Mammary epithelial cell (primary cell): ENCODE measurements at regions not wholly inside any gene's neighbourhood (a gene's known extent, or its start where the extent isn't known, plus 50 kb on each side); places are given as distances from the start of the nearest gene placed in this dataset.

Experiments
- CTCF ChIP-seq, 2 donors: IDR thresholded peaks in 1 of 2; conservative IDR thresholded peaks in 1 of 2; 2 replicates each; pipeline ENCODE4 v1.5.1; 2011 to 2012; ENCODE audit warnings: inconsistent platforms in 2 of 2, low read length in 2 of 2, mild to moderate bottlenecking in 2 of 2, control low read depth in 1 of 2, low read depth in 1 of 2; ENCODE audit not compliant: insufficient read depth in 1 of 2; ENCODE audit errors: extremely low read depth in 1 of 2
- EZH2 ChIP-seq: IDR thresholded peaks from 2 replicates; pipeline ENCODE4 v1.6.1; 2012; ENCODE audit warnings: low read length, inconsistent platforms, borderline replicate concordance

GRCh38 chr15:29333261-29333660, 63.6 kb upstream of the NSMCE3 start:
- TF ChIP-seq CTCF (conservative IDR thresholded peaks at IDR 0.05 in 1 of 2, IDR thresholded peaks at IDR 0.05 in 1 of 2; ENCODE audit: extremely low read depth in 1 of 2, insufficient read depth in 1 of 2, low read depth in 1 of 2, low read length in 2 of 2) = no peak
- TF ChIP-seq EZH2 = no peak
